HEK293 (cell line): ENCODE measurements at regions not wholly inside any gene's neighbourhood (a gene's known extent, or its start where the extent isn't known, plus 50 kb on each side); places are given as distances from the start of the nearest gene placed in this dataset.

Experiments used
- CTCF ChIA-PET: fragments of 350-600 bp; formaldehyde crosslinking; extraction: SDS; loops from one replicate; lab custom pipeline; 2021; ENCODE audit warnings: antibody characterized with exemption; lab: Yijun Ruan, JAX
- POLR2A ChIA-PET: fragments of 300-600 bp; formaldehyde crosslinking; extraction: SDS; loops from one replicate; lab custom pipeline; 2020; ENCODE audit warnings: antibody characterized with exemption, inconsistent platforms; lab: Yijun Ruan, JAX
- H3K27ac ChIP-seq: fragments of 200-500 bp; sonication (Bioruptor generic); 2 replicates; pipeline ENCODE4 v1.5.1; 2014; ENCODE audit warnings: low read depth, low read length, control low read depth, inconsistent platforms; ENCODE audit errors: extremely low read depth
- H3K36me3 ChIP-seq, 2 experiments: fragments of 200-500 bp in 1 of 2; sonication (Bioruptor generic) in 1 of 2; 1 replicate in 1 of 2; 2 replicates in 1 of 2; pipeline ENCODE4 v1.5.1; 2014 to 2017; ENCODE audit warnings: inconsistent platforms in 2 of 2, low read length in 2 of 2; ENCODE audit not compliant: control insufficient read depth in 2 of 2, insufficient read depth in 1 of 2
- H3K4me1 ChIP-seq: fragments of 200-500 bp; sonication (Bioruptor generic); 2 replicates; pipeline ENCODE4 v1.5.1; 2014; ENCODE audit warnings: mild to moderate bottlenecking, low read length, inconsistent platforms; ENCODE audit not compliant: control insufficient read depth, insufficient read depth
- H3K4me3 ChIP-seq: 2 replicates; pipeline ENCODE4 v1.5.1; 2011; ENCODE audit warnings: low read depth, mild to moderate bottlenecking, control low read depth, low read length, moderate library complexity
- H3K9me3 ChIP-seq: fragments of 200-500 bp; sonication (Bioruptor generic); 2 replicates; pipeline ENCODE4 v1.5.1; 2014; ENCODE audit warnings: low read depth, low read length, inconsistent platforms; ENCODE audit not compliant: control insufficient read depth, insufficient read depth
- GFI1B ChIP-seq: fragments of 450-650 bp; formaldehyde crosslinking; IDR thresholded peaks from 2 replicates; pipeline ENCODE4 v1.5.1; 2016; ENCODE audit warnings: missing biosample characterization, missing genetic modification characterization
- GLI4 ChIP-seq: fragments of 450-650 bp; formaldehyde crosslinking; IDR thresholded peaks from 2 replicates; pipeline ENCODE4 v1.5.1; 2016; ENCODE audit warnings: missing biosample characterization, missing genetic modification characterization
- GLIS1 ChIP-seq: fragments of 450-650 bp; formaldehyde crosslinking; IDR thresholded peaks from 2 replicates; pipeline ENCODE4 v1.5.1; 2016; ENCODE audit warnings: missing biosample characterization, missing genetic modification characterization
- HOXD13 ChIP-seq: sonication (generic); formaldehyde crosslinking; IDR thresholded peaks from 2 replicates; pipeline ENCODE4 v1.8.0; 2022; ENCODE audit warnings: missing genetic modification reagents, borderline replicate concordance
- PRDM1 ChIP-seq: fragments of 450-650 bp; formaldehyde crosslinking; IDR thresholded peaks from 2 replicates; pipeline ENCODE4; 2016; ENCODE audit warnings: missing biosample characterization, missing genetic modification characterization
- SALL2 ChIP-seq: fragments of 450-650 bp; formaldehyde crosslinking; IDR thresholded peaks from 2 replicates; pipeline ENCODE4 v1.5.0; 2017; ENCODE audit warnings: missing biosample characterization, mild to moderate bottlenecking, missing genetic modification characterization, borderline replicate concordance
- SCRT1 ChIP-seq: fragments of 450-650 bp; formaldehyde crosslinking; IDR thresholded peaks from 2 replicates; pipeline ENCODE4 v1.5.1; 2016; ENCODE audit warnings: missing biosample characterization, missing genetic modification characterization, borderline replicate concordance
- SP7 ChIP-seq: fragments of 450-650 bp; formaldehyde crosslinking; IDR thresholded peaks from 2 replicates; pipeline ENCODE4 v1.5.1; 2016; ENCODE audit warnings: missing biosample characterization, missing genetic modification characterization
- ZFP69B ChIP-seq: fragments of 450-650 bp; formaldehyde crosslinking; IDR thresholded peaks from 2 replicates; pipeline ENCODE4 v1.5.1; 2016; ENCODE audit warnings: missing biosample characterization, missing genetic modification characterization
- ZNF121 ChIP-seq: fragments of 450-650 bp; formaldehyde crosslinking; IDR thresholded peaks from 2 replicates; pipeline ENCODE4 v1.5.1; 2016; ENCODE audit warnings: missing biosample characterization, missing genetic modification characterization
- ZNF133 ChIP-seq: fragments of 450-650 bp; formaldehyde crosslinking; IDR thresholded peaks from 2 replicates; pipeline ENCODE4 v1.5.1; 2016; ENCODE audit warnings: missing biosample characterization, missing genetic modification characterization
- ZNF174 ChIP-seq: fragments of 450-650 bp; formaldehyde crosslinking; IDR thresholded peaks from 2 replicates; pipeline ENCODE4 v1.5.0; 2017; ENCODE audit warnings: missing biosample characterization, mild to moderate bottlenecking, missing genetic modification characterization
- ZNF302 ChIP-seq: fragments of 450-650 bp; formaldehyde crosslinking; IDR thresholded peaks from 2 replicates; pipeline ENCODE4 v1.5.1; 2016; ENCODE audit warnings: missing biosample characterization, missing genetic modification characterization, low read depth
- ZNF37A ChIP-seq: fragments of 450-650 bp; IDR thresholded peaks from 2 replicates; pipeline ENCODE4 v1.5.1; 2018; ENCODE audit warnings: missing biosample characterization, missing genetic modification characterization
- ZNF48 ChIP-seq: fragments of 450-650 bp; formaldehyde crosslinking; IDR thresholded peaks from 2 replicates; pipeline ENCODE4 v1.5.1; 2016; ENCODE audit warnings: missing biosample characterization, missing genetic modification characterization
- ZNF514 ChIP-seq: fragments of 450-650 bp; formaldehyde crosslinking; IDR thresholded peaks from 2 replicates; pipeline ENCODE4 v1.5.1; 2016; ENCODE audit warnings: missing biosample characterization, missing genetic modification characterization
- ZNF544 ChIP-seq: fragments of 450-650 bp; formaldehyde crosslinking; IDR thresholded peaks from 2 replicates; pipeline ENCODE4 v1.5.0; 2017; ENCODE audit warnings: missing biosample characterization, missing genetic modification characterization
- ZNF561 ChIP-seq: fragments of 450-650 bp; IDR thresholded peaks from 2 replicates; pipeline ENCODE4 v1.5.1; 2018; ENCODE audit warnings: missing biosample characterization, missing genetic modification characterization, borderline replicate concordance
- ZNF660 ChIP-seq: fragments of 450-650 bp; IDR thresholded peaks from 2 replicates; pipeline ENCODE4 v1.5.1; 2018; ENCODE audit warnings: missing biosample characterization, mild to moderate bottlenecking, missing genetic modification characterization
- ZNF677 ChIP-seq: fragments of 450-650 bp; IDR thresholded peaks from 2 replicates; pipeline ENCODE4 v1.5.0; 2018; ENCODE audit warnings: missing biosample characterization, mild to moderate bottlenecking, missing genetic modification characterization, moderate library complexity
- ZNF768 ChIP-seq: fragments of 450-650 bp; formaldehyde crosslinking; IDR thresholded peaks from 2 replicates; pipeline ENCODE4 v1.5.1; 2018; ENCODE audit warnings: missing biosample characterization, mild to moderate bottlenecking, missing genetic modification characterization
- ZNF830 ChIP-seq: fragments of 450-650 bp; IDR thresholded peaks from 2 replicates; pipeline ENCODE4 v1.5.0; 2018; ENCODE audit warnings: missing biosample characterization, missing genetic modification characterization, low read depth, mild to moderate bottlenecking, moderate library complexity
- TF ChIP-seq, protein P1 (sequence below): fragments of 450-650 bp; formaldehyde crosslinking; IDR thresholded peaks from 2 replicates; pipeline ENCODE4 v1.5.1; 2016; ENCODE audit warnings: missing biosample characterization, missing genetic modification characterization
- TF ChIP-seq, protein P2 (sequence below): fragments of 450-650 bp; formaldehyde crosslinking; IDR thresholded peaks from 2 replicates; pipeline ENCODE4 v1.5.1; 2016; ENCODE audit warnings: missing biosample characterization, missing genetic modification characterization
- TF ChIP-seq, protein P3 (sequence below): fragments of 450-650 bp; formaldehyde crosslinking; IDR thresholded peaks from 2 replicates; pipeline ENCODE4 v1.5.1; 2017; ENCODE audit warnings: missing biosample characterization, missing genetic modification characterization

DNA sequence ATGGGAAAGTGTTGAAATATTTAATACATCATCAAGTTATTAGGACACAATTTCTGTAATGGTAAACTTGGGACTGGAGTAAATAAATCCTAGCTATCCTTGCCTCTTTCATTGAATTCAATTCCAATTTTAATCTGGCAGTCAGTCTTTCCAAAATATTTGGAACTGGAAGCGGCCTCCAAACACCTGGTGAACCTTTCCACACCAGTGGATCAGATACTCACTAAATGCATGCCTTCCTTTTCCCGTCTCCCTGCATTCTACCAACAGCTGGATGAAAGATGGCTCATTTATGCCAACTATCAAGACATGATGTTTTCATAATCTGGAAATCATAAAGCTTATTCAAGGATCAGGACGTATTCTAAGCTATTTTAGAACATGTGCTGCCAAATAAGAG, 488.2 kb upstream of the SPHKAP start:
- Histone ChIP-seq H3K4me3 (no peak overlapping the region), H3K4me1 (no peaks in the 10 kb centered on the region), H3K9me3 (no peaks in the 10 kb centered on the region), H3K36me3 (no peaks in the 10 kb centered on the region), H3K27ac (no peak overlapping the region)
- TF ChIP-seq ZNF37A (tag by site-specific recombination) (no peak), SP7 (tag by site-specific recombination) (no peak), GFI1B (tag by site-specific recombination) (no peak), ZNF48 (tag by site-specific recombination) (no peak), ZNF121 (tag by site-specific recombination) (no peak), ZNF514 (tag by site-specific recombination) (no peak)
- TF ChIP-seq, protein P1, sequence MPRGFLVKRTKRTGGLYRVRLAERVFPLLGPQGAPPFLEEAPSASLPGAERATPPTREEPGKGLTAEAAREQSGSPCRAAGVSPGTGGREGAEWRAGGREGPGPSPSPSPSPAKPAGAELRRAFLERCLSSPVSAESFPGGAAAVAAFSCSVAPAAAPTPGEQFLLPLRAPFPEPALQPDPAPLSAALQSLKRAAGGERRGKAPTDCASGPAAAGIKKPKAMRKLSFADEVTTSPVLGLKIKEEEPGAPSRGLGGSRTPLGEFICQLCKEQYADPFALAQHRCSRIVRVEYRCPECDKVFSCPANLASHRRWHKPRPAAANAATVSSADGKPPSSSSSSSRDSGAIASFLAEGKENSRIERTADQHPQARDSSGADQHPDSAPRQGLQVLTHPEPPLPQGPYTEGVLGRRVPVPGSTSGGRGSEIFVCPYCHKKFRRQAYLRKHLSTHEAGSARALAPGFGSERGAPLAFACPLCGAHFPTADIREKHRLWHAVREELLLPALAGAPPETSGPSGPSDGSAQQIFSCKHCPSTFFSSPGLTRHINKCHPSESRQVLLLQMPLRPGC (tag by site-specific recombination): no peak
- TF ChIP-seq, protein P2, sequence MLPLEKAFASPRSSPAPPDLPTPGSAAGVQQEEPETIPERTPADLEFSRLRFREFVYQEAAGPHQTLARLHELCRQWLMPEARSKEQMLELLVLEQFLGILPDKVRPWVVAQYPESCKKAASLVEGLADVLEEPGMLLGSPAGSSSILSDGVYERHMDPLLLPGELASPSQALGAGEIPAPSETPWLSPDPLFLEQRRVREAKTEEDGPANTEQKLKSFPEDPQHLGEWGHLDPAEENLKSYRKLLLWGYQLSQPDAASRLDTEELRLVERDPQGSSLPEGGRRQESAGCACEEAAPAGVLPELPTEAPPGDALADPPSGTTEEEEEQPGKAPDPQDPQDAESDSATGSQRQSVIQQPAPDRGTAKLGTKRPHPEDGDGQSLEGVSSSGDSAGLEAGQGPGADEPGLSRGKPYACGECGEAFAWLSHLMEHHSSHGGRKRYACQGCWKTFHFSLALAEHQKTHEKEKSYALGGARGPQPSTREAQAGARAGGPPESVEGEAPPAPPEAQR (tag by site-specific recombination): no peak
- CTCF ChIA-PET: no interaction called here
- POLR2A ChIA-PET: no interaction called here

DNA sequence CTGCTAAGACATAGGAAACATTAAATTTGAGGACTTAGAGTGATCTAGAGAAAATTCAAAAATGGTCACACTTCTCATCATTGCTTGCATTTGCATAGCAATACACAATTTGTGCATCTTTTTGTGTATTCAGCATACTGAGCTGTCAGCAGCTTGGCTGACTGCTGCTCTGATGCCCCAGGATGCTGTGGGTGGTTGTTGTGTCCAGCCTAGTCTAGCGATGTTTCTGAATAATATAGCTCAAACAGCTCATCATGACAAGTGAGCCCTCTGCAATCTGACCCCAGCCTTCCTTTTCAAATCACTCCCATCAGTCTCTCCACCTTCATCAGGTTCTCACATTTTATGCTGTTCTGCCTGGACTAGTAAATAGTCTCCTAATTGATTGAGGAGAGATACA, 483.7 kb upstream of the SPHKAP start:
- TF ChIP-seq ZNF133 (tag by site-specific recombination) (no peak), ZNF174 (tag by site-specific recombination) (no peak), SALL2 (tag by site-specific recombination) (no peak), SCRT1 (tag by site-specific recombination) (no peak), HOXD13 (CRISPR knock-in tag) (no peak), ZNF768 (tag by site-specific recombination) (no peak), GLI4 (tag by site-specific recombination) (no peak), ZFP69B (tag by site-specific recombination) (no peak), PRDM1 (no peak), GLIS1 (no peak), ZNF302 (tag by site-specific recombination) (no peak), ZNF544 (tag by site-specific recombination) (no peak), ZNF830 (no peak), ZNF660 (tag by site-specific recombination) (no peak), ZNF561 (tag by site-specific recombination) (no peak), ZNF677 (no peak)
- TF ChIP-seq, protein P3, sequence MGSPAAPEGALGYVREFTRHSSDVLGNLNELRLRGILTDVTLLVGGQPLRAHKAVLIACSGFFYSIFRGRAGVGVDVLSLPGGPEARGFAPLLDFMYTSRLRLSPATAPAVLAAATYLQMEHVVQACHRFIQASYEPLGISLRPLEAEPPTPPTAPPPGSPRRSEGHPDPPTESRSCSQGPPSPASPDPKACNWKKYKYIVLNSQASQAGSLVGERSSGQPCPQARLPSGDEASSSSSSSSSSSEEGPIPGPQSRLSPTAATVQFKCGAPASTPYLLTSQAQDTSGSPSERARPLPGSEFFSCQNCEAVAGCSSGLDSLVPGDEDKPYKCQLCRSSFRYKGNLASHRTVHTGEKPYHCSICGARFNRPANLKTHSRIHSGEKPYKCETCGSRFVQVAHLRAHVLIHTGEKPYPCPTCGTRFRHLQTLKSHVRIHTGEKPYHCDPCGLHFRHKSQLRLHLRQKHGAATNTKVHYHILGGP (tag by site-specific recombination): no peak
- POLR2A ChIA-PET: no interaction called here
- no peaks in the 10 kb centered on the region for H3K9me3 ChIP-seq
- no peak overlapping the region for H3K27ac ChIP-seq
- no peaks in the 10 kb centered on the region for H3K4me1 ChIP-seq
- H3K36me3 ChIP-seq: no peaks in the 10 kb centered on the region
- no peak overlapping the region for H3K4me3 ChIP-seq
- CTCF ChIA-PET: no interaction called here
